ENCODE measurements at regions not wholly inside any gene's neighbourhood (a gene's known extent, or its start where the extent isn't known, plus 50 kb on each side); places are given as distances from the start of the nearest gene placed in this dataset.

- TF ChIP-seq POLR2A (IDR thresholded peaks at IDR 0.05) (no peak), CTCF (IDR thresholded peaks at IDR 0.05) (no peak), POLR2AphosphoS5 (IDR thresholded peaks at IDR 0.05) (no peak)
These were observed 337.4 kb upstream of the SFRP2 start for GRCh38 chr4:154126276-154126675.
